Mononuclear cell (primary cell): ENCODE measurements at regions not wholly inside any gene's neighbourhood (a gene's known extent, or its start where the extent isn't known, plus 50 kb on each side); places are given as distances from the start of the nearest gene placed in this dataset.
"Not testable (repeated sequence)": the region's sequence is repeated elsewhere in the genome, so short reads cannot be mapped to it uniquely, and the experiment has no call there.

Source experiments
- H3K27me3 ChIP-seq: 2 replicates; pipeline ENCODE4 v1.6.0; 2011; ENCODE audit warnings: low read length, control low read depth; ENCODE audit not compliant: insufficient read depth
- H3K4me1 ChIP-seq: 2 replicates; pipeline ENCODE4 v1.5.1; 2011; ENCODE audit warnings: mild to moderate bottlenecking, low read length, control low read depth; ENCODE audit not compliant: insufficient read depth
- H3K4me3 ChIP-seq: 2 replicates; pipeline ENCODE4 v1.5.1; 2011; ENCODE audit warnings: mild to moderate bottlenecking, low read length, moderate library complexity
- H3K9me3 ChIP-seq: 2 replicates; pipeline ENCODE4 v1.5.1; 2011; ENCODE audit warnings: low read depth, mild to moderate bottlenecking, control low read depth, low read length

- not testable (repeated sequence) for H3K9me3 ChIP-seq, H3K4me1 ChIP-seq, H3K27me3 ChIP-seq, H3K4me3 ChIP-seq
Measured at GRCh38 chr3:198139513-198140167, 179.6 kb downstream of the LMLN start.

DNA sequence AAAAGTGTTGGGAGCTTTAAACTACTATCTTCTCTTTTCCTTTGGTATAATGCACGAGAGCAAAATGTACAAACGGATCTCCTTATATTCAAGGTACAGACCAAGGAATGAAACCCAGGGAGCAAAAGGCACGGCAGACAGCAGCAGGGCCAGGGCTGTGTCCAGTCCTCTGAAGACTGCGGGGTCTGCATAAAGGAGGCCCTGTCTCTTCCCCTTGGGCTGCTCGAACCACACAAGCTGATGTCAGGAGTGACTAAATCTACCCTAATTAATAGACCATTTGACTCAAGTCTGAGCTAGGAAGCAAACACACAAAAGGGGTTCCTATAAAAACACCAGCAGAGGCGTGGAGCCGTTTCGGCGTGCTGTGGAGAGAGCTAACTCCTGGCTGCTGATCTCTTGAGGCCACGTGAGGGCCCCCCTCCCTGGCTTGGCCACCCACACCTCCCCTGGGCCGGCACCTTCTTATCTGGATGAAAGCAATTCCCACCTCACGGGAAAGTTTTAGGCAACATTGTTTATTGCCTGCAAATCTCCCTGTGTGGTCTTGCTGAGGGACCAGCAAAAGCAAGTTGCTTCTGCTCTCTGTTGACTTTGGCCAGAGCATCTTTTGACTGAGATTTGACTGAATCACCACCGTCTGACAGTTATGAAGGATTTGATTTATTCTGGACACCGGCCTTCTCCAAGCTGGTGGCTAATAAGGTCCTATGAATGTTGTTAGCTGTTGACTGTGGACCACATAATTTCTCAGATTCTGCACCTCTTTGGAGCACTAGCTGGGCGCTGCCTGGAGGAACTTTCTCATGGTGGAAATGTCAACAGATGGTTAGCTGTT lies 183.5 kb downstream of the LMLN start:
- H3K4me1 ChIP-seq = peaks cover 11% of the 10 kb centered on the region
- not testable (repeated sequence) for H3K27me3 ChIP-seq, H3K9me3 ChIP-seq, H3K4me3 ChIP-seq

DNA sequence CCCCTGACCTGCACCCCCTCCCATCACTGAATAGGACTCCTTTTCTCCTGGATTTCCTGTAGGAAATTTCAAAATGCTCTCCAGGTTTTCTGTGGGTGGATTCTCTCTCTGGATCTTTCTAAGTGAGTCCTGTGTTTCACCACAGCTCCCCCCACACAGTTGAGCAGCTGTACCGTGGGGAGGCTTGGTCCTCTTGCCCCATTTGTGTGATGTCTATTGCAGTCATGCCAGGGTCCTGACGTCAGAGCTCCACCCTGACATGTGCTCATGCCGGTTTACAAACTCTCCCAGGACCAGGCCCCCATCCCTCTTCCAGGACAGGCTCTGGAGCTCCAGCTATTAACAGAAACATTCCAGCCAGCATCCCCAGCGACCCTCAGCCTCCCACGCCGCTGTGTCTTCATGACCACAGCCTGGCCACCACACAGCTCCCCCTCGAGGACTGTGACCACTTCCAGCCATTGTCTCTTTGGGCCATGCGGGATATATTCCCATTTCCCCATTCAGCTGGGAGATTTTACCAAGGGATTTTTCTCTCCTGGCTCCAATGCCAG lies 185.3 kb downstream of the LMLN start:
- H3K27me3 ChIP-seq, H3K9me3 ChIP-seq, H3K4me3 ChIP-seq: not testable (repeated sequence)
- H3K4me1 ChIP-seq = peaks cover 11% of the 10 kb centered on the region

DNA sequence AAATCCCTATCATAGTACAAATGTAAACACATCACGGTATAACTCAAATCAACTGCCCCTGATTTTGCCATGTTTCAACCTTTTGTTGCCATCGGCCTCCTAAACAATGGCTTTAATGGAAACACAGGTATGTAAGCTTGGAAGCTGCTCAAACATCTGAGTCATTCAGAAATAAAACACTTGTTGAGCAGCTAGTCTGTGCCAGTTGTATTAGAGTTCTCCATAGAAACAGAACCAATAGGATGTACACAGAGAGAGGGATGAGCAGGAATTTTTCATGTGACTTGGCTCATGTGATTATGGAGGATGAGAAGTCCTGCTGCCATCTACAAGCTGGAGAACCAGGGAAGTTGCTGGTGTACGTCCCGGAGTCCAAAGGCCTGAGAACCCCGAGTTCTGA lies 186.1 kb downstream of the LMLN start:
- not testable (repeated sequence) for H3K9me3 ChIP-seq, H3K4me3 ChIP-seq, H3K27me3 ChIP-seq
- H3K4me1 ChIP-seq = peaks cover 13% of the 10 kb centered on the region

DNA sequence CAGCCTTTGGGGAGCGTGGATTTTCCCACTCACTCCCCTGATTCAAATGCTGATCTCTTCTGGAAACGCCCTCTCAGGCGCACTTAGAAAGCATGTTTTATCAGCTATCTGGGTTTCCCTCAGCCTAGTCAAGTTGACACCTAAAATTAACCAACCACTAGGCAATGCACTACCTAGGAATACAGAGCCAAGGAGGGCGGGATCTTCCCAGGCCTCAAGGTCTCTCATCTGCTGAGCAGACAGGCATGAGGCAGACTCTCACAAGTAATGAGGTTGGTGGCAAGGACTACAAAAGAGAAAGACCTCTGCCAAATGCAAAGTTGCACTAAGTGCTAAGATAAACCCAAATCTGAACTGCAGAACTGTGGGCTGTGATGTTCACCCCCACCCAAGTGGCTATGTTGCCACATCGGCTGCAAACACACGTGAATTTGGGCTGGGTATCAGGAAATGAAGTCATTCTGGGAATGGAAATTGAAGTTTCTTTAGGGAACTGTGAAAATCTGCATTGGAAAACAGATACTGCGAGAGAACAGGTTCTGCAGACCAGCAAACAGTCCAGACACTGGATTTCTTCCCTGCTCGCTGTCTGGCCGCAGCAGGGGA lies 186.6 kb downstream of the LMLN start:
- peaks cover 19% of the 10 kb centered on the region for H3K4me1 ChIP-seq
- H3K4me3 ChIP-seq, H3K9me3 ChIP-seq, H3K27me3 ChIP-seq: not testable (repeated sequence)

DNA sequence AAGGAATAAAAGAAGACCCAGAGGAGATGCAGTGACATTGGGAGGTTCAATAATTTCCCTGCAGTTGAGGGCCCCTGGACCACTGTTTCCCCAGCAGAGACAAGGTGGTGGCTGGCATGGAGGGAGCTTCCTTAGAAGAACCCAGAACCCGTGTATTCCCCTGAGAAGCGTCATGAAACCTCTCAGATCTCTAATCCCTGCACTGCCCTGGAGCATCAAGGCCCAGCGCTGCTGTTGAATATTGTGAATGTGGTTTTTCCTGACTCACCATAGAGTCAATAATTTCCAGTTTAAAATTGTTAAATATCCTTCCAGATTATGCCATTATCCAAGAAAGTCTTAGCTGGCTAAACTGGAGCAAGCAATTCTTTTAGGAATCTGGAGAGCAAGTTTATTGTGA lies 187.2 kb downstream of the LMLN start:
- H3K9me3 ChIP-seq, H3K4me3 ChIP-seq, H3K27me3 ChIP-seq: not testable (repeated sequence)
- H3K4me1 ChIP-seq = peaks cover 22% of the 10 kb centered on the region

- H3K4me3 ChIP-seq, H3K27me3 ChIP-seq, H3K9me3 ChIP-seq: not testable (repeated sequence)
- peaks cover 22% of the 10 kb centered on the region for H3K4me1 ChIP-seq
Measured at GRCh38 chr3:198147993-198148392, 188.0 kb downstream of the LMLN start.

- H3K9me3 ChIP-seq, H3K4me3 ChIP-seq: not testable (repeated sequence)
Measured at GRCh38 chr3:198149904-198150303, 189.9 kb downstream of the LMLN start.

GRCh38 chr3:198151867-198152266 lies 191.8 kb downstream of the LMLN start:
- H3K27me3 ChIP-seq, H3K9me3 ChIP-seq, H3K4me3 ChIP-seq: not testable (repeated sequence)
- H3K4me1 ChIP-seq = peaks cover 22% of the 10 kb centered on the region

More at GRCh38 chr3:198149904-198150303, 189.9 kb downstream of the LMLN start:
- H3K27me3 ChIP-seq = not testable (repeated sequence)
- peaks cover 22% of the 10 kb centered on the region for H3K4me1 ChIP-seq

GRCh38 chr3:198155771-198156170 lies 195.8 kb downstream of the LMLN start:
- H3K4me1 ChIP-seq, H3K9me3 ChIP-seq, H3K27me3 ChIP-seq, H3K4me3 ChIP-seq: not testable (repeated sequence)

DNA sequence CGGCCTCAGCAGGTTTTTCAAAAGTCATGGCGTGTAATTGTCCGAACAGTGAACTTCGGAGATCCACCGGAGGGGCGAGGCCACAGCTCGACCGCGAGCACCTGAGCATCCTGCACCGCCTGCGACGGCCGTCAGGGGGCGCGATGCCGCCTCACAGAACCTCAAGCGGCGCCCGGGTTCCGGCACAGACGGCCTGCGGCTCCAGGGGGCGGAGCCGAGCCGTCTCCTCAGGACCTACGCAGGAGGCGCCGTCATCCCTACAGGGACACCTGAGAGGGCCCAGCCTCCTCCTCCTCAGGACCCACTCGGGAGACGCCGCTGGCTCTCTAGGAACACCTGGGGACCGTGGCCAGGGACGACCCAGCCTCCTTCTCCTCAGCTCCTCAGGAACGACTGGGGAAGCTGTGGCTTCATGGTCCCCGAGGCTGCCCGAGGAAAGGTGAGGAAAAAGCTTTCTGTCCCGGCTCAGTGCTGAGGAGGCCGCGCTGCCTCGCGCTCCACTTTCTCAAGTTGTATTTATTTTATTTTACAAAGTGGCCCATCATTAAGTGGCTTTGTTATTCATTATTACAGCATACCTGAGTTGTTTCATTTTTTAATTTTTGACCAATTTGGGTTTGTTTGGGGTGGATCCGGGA lies 197.3 kb downstream of the LMLN start:
- not testable (repeated sequence) for H3K4me3 ChIP-seq, H3K9me3 ChIP-seq, H3K4me1 ChIP-seq, H3K27me3 ChIP-seq

DNA sequence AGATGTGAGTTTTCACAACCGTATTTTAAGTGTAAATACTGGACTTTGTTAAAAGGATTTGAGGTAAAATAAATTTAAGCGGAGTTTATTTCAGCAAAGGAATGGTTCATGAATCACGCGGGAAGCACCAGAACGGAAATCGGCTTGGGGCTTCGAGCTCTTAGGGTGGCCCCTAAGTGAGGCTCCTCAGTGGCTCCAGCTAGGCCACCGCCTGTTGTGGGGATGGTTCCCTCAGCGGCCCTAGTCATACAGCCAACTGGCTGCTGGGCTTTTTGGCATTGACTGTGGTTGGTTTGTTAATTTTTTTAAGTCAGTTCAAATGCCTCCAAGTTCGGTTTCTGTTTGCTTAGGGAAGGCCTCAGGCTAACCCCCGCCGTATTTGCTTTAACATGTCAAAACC lies 198.0 kb downstream of the LMLN start:
- H3K27me3 ChIP-seq, H3K9me3 ChIP-seq, H3K4me1 ChIP-seq, H3K4me3 ChIP-seq: not testable (repeated sequence)

DNA sequence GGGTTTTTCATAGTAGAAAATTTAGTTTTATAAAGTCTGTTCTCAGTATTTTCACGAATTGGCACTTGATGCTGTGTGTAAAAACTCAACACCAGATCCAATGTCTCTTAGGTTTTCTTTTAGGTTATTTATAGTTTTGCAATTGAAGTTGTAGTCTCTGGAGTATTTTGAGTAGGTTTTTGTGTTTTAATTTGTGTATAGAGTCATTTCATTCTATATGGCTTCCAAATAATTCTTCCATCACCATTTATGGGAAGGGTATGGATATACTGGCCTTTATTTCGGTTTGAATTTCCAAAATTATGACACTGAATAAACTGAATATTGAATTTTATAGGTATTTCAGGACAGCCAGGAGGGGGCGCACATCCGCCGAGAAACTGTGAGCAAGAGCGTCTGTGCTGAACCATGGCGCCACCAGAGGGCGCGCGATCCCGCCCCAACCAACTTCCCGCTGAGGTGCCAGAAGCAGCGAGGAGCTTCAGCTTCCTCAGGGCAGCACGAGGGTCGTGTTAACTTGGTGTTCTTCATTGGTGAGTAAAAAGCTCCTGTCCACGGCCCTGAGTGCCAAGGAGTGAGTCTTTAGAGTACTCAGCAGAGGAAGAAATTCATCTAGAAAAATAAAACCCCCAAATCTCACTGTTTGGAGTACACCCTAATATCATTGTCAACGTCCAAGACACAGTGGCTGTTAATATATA lies 207.5 kb downstream of the LMLN start:
- not testable (repeated sequence) for H3K4me3 ChIP-seq, H3K27me3 ChIP-seq, H3K9me3 ChIP-seq, H3K4me1 ChIP-seq

DNA sequence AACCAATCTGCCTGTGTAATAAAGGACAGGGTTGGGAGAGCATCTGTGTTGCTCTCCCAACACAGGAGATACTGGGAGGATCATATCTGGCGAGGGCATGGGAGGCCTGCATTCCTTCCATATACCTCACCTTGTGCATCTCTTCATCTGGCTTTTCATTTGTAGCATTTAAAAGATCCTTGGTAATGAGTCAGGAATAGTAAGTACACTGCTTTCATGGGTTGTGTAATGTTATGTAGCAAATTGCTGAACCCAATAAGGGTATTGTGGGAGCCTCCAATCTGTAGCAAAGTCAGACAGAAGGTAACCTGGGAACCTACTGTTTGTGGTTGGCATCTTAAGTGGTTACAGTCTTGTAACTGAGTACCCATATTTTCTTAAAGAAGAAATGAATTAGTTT lies 210.8 kb downstream of the LMLN start:
- not testable (repeated sequence) for H3K27me3 ChIP-seq, H3K4me3 ChIP-seq, H3K9me3 ChIP-seq, H3K4me1 ChIP-seq

DNA sequence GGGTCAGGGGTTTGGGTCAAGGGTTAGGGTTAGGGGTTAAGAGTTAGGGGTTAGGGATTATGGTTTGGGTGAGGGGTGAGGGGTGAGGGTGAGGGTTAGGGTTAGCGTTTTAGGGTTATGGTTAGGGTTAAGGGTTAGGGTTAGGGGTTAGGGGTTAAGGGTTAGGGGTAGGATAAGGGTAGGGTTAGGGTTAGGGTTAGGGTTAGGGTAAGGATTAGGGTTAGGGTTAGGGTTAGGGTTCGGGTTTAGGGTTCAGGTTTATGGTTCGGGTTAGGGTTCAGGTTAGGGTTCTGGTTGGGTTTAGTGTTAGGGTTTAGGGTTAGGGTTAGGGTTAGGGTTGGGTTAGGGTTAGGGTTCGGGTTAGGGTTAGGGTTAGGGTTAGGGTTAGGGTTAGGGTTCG lies 213.1 kb downstream of the LMLN start:
- not testable (repeated sequence) for H3K27me3 ChIP-seq

More for the DNA sequence above, 213.1 kb downstream of the LMLN start:
- not testable (repeated sequence) for H3K4me3 ChIP-seq, H3K9me3 ChIP-seq, H3K4me1 ChIP-seq
